ENCODE measurements at regions not wholly inside any gene's neighbourhood (a gene's known extent, or its start where the extent isn't known, plus 50 kb on each side); places are given as distances from the start of the nearest gene placed in this dataset.

DNA sequence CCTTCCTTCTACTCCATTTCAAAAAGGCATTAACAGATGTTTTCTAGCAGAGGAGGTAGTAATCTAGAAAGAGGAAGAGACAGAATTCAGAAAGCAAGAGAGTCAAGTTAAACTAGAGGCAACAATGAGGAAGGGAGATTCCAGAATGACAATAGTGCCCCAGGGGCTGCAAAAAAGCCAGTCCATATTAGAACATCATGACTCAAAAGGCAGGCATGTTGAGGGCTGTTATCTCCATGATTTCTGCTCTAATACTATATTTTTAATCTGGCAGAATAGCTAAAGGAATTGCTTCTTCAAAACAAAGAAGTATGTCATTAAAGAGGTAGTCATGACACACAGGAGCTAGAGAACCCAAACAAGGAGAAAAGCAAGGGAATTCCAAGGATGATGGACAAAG lies 599.6 kb downstream of the INHBA start:
- CTCF ChIA-PET, result interaction anchor here (0.7 kb wide), 1 partner anchor 532 kb away, joined by 4 read pairs; no protein-coding TSS in a partner anchor
- H3K9me3 ChIP-seq (ENCODE audit: control insufficient read depth in 1 of 2, insufficient read depth in 1 of 2, low read length in 2 of 2), result peaks cover 0 to 6% of the 10 kb centered on the region in 2 experiments
- TF ChIP-seq, protein P1, sequence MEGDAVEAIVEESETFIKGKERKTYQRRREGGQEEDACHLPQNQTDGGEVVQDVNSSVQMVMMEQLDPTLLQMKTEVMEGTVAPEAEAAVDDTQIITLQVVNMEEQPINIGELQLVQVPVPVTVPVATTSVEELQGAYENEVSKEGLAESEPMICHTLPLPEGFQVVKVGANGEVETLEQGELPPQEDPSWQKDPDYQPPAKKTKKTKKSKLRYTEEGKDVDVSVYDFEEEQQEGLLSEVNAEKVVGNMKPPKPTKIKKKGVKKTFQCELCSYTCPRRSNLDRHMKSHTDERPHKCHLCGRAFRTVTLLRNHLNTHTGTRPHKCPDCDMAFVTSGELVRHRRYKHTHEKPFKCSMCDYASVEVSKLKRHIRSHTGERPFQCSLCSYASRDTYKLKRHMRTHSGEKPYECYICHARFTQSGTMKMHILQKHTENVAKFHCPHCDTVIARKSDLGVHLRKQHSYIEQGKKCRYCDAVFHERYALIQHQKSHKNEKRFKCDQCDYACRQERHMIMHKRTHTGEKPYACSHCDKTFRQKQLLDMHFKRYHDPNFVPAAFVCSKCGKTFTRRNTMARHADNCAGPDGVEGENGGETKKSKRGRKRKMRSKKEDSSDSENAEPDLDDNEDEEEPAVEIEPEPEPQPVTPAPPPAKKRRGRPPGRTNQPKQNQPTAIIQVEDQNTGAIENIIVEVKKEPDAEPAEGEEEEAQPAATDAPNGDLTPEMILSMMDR (IDR thresholded peaks at IDR 0.05), result no peak
- no peaks in the 10 kb centered on the region for H3K36me3 Mint-ChIP-seq (ENCODE audit: low read depth)
- H3K36me3 ChIP-seq (ENCODE audit: insufficient read depth, low read length), result no peaks in the 10 kb centered on the region
- no peaks in the 10 kb centered on the region for H3K4me1 Mint-ChIP-seq (ENCODE audit: low read depth)
- no peak overlapping the region for H3K27ac ChIP-seq (ENCODE audit: low read depth in 1 of 2, low read length in 2 of 2)
- POLR2A ChIA-PET, result no interaction called here
- no peaks in the 10 kb centered on the region for H3K4me1 ChIP-seq (ENCODE audit: insufficient read depth, low read length)
- no peaks in the 10 kb centered on the region for H3K27me3 ChIP-seq (ENCODE audit: control insufficient read depth in 1 of 2, insufficient read depth in 2 of 2, low read length in 2 of 2)
- no peak overlapping the region for H3K4me3 ChIP-seq (ENCODE audit: low read length)
- ATAC-seq (ENCODE audit: poor library complexity) (no peak), DNase-seq (no peak)
- intact Hi-C loops (cut with DNase I, micrococcal nuclease), result no loop called here
- H3K9me3 Mint-ChIP-seq, result no peaks in the 10 kb centered on the region
- H3K27ac Mint-ChIP-seq, result no peak overlapping the region
- H3K27me3 Mint-ChIP-seq, result no peaks in the 10 kb centered on the region
- H3K4me3 Mint-ChIP-seq, result no peak overlapping the region

DNA sequence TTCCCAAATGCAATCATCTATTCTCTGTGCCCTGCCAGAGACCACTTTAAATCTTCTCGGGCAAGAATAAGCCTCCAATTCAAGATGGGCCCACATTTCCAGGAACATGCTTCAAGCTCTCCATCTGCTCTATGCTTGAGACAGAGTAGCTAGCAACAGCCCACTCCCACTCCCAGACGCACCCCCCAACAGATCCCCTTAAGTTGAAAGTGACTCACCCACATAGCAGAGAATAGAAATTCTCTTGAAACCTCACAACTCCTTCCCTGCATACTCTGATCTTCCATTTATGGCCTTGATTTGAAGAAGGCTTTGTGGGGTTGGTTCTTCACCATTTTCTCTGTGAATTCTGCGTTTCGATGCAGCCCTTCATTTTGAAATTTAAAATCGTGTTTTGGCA lies 604.0 kb downstream of the INHBA start:
- H3K4me3 ChIP-seq (ENCODE audit: low read length), result no peak overlapping the region
- no peak overlapping the region for H3K4me3 Mint-ChIP-seq
- ATAC-seq (ENCODE audit: poor library complexity) (no peak), DNase-seq (no peak)
- no peak overlapping the region for H3K27ac ChIP-seq (ENCODE audit: low read depth in 1 of 2, low read length in 2 of 2)
- intact Hi-C loops (cut with DNase I, micrococcal nuclease), result no loop called here
- H3K4me1 ChIP-seq (ENCODE audit: insufficient read depth, low read length), result no peaks in the 10 kb centered on the region
- H3K27me3 ChIP-seq (ENCODE audit: control insufficient read depth in 1 of 2, insufficient read depth in 2 of 2, low read length in 2 of 2), result no peaks in the 10 kb centered on the region
- CTCF ChIA-PET, result no interaction called here
- POLR2A ChIA-PET, result no interaction called here
- no peaks in the 10 kb centered on the region for H3K36me3 Mint-ChIP-seq (ENCODE audit: low read depth)
- H3K27ac Mint-ChIP-seq, result no peak overlapping the region
- no peaks in the 10 kb centered on the region for H3K9me3 ChIP-seq (ENCODE audit: control insufficient read depth in 1 of 2, insufficient read depth in 1 of 2, low read length in 2 of 2)
- TF ChIP-seq, protein P1 (IDR thresholded peaks at IDR 0.05), result no peak
- no peaks in the 10 kb centered on the region for H3K27me3 Mint-ChIP-seq
- H3K9me3 Mint-ChIP-seq, result no peaks in the 10 kb centered on the region
- no peaks in the 10 kb centered on the region for H3K36me3 ChIP-seq (ENCODE audit: insufficient read depth, low read length)
- no peaks in the 10 kb centered on the region for H3K4me1 Mint-ChIP-seq (ENCODE audit: low read depth)

DNA sequence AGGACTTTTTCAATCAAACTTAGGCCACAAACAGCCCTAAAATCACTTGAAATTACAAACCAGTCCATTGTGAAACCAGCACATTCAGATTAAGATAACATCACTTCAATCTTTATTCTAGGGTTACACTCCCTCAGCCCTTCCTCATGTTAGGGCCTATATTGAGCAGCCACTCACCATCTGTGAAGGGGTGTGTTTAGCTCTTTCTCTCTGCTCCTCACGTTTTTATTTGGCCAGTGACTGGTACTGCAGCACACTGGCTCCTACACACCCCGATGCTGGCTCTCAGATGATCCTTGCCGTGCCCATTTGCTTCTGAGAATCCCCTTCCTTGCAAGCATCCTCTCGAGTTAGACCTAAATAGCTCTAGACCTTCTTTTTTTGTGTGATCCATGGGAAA lies 604.5 kb downstream of the INHBA start:
- ATAC-seq (ENCODE audit: poor library complexity), result no peak
- Histone ChIP-seq H3K4me1 (ENCODE audit: insufficient read depth, low read length) (no peaks in the 10 kb centered on the region), H3K27ac (ENCODE audit: low read depth in 1 of 2, low read length in 2 of 2) (no peak overlapping the region), H3K9me3 (ENCODE audit: control insufficient read depth in 1 of 2, insufficient read depth in 1 of 2, low read length in 2 of 2) (no peaks in the 10 kb centered on the region), H3K27me3 (ENCODE audit: control insufficient read depth in 1 of 2, insufficient read depth in 2 of 2, low read length in 2 of 2) (no peaks in the 10 kb centered on the region), H3K4me3 (ENCODE audit: low read length) (no peak overlapping the region), H3K36me3 (ENCODE audit: insufficient read depth, low read length) (no peaks in the 10 kb centered on the region)
- intact Hi-C loops (cut with DNase I, micrococcal nuclease), result no loop called here
- H3K4me3 Mint-ChIP-seq, result no peak overlapping the region
- H3K27me3 Mint-ChIP-seq, result no peaks in the 10 kb centered on the region
- H3K27ac Mint-ChIP-seq, result no peak overlapping the region
- ChIA-PET CTCF (no interaction called here), POLR2A (no interaction called here)
- TF ChIP-seq, protein P1 (IDR thresholded peaks at IDR 0.05), result no peak
- H3K36me3 Mint-ChIP-seq (ENCODE audit: low read depth), result no peaks in the 10 kb centered on the region
- no peaks in the 10 kb centered on the region for H3K4me1 Mint-ChIP-seq (ENCODE audit: low read depth)
- DNase-seq, result no peak
- H3K9me3 Mint-ChIP-seq, result no peaks in the 10 kb centered on the region
